HCT116 (cell line): ENCODE measurements at regions not wholly inside any gene's neighbourhood (a gene's known extent, or its start where the extent isn't known, plus 50 kb on each side); places are given as distances from the start of the nearest gene placed in this dataset.

Source experiments
- CBX3 ChIP-seq: IDR thresholded peaks from 2 replicates; pipeline ENCODE4 v1.6.1; 2012; ENCODE audit warnings: low read depth
- EZH2 ChIP-seq: fragments of 200-600 bp; sonication (generic); IDR thresholded peaks from 2 replicates; pipeline ENCODE4 v1.6.1; 2017; ENCODE audit warnings: antibody characterized with exemption, mixed run types
- EZH2phosphoT487 ChIP-seq: fragments of 200-600 bp; IDR thresholded peaks from 2 replicates; pipeline ENCODE4 v1.6.1; 2018; ENCODE audit warnings: antibody characterized with exemption, borderline replicate concordance
- POLR2A ChIP-seq: IDR thresholded peaks from 2 replicates; pipeline ENCODE4 v1.7.0; 2011; ENCODE audit warnings: borderline replicate concordance; ENCODE audit not compliant: insufficient read depth, insufficient read length; ENCODE audit errors: extremely low read depth
- POLR2AphosphoS5 ChIP-seq: IDR thresholded peaks from 2 replicates; pipeline ENCODE4 v1.6.1; 2011; ENCODE audit warnings: mild to moderate bottlenecking, low read depth, low read length, moderate library complexity
- RAD21 ChIP-seq: IDR thresholded peaks from 2 replicates; pipeline ENCODE4 v1.6.1; 2012; ENCODE audit warnings: low read depth, mild to moderate bottlenecking
- ZNF274 ChIP-seq: fragments of 200-500 bp; sonication (Bioruptor generic); IDR thresholded peaks from 2 replicates; pipeline ENCODE4 v1.6.1; 2014; ENCODE audit warnings: mild to moderate bottlenecking, low read depth, low read length, inconsistent platforms
- TF ChIP-seq, protein P1 (sequence below): IDR thresholded peaks from 2 replicates; pipeline ENCODE4 v1.6.1; 2012
- TF ChIP-seq, protein P2 (sequence below), 3 experiments: fragments of 200-600 bp in 1 of 3; sonication (generic) in 1 of 3; IDR thresholded peaks in 2 of 3; conservative IDR thresholded peaks in 1 of 3; 2 replicates each; pipeline ENCODE4 v1.5.1; 2012 to 2017; ENCODE audit warnings: low read depth in 2 of 3, low read length in 2 of 3, antibody characterized with exemption in 1 of 3, borderline replicate concordance in 1 of 3, control low read depth in 1 of 3, mild to moderate bottlenecking in 1 of 3, mixed read lengths in 1 of 3, mixed run types in 1 of 3, moderate library complexity in 1 of 3; ENCODE audit not compliant: insufficient read depth in 1 of 3
- TF ChIP-seq, protein P3 (sequence below): IDR thresholded peaks from 2 replicates; pipeline ENCODE4 v1.6.1; 2011; ENCODE audit warnings: mild to moderate bottlenecking, low read length, moderate library complexity; ENCODE audit not compliant: insufficient replicate concordance; ENCODE audit errors: extremely low read depth

DNA sequence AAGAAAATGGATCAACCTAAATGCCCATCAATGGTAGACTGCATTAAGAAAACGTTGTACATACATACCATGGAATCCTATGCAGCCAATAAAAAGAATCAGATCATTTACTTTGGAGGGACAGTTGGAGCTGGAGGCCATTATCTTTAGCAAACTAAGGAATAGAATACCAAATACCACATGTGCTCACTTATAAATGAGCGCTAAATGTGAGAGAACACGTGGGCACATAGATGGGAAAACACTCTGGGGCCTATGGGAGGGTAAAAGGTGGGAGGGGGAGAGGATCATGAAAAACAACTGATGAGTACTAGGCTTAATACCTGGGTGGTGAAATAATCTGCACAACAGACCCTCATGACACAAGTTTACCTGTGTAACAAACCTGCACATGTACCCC is 1729.9 kb upstream of the PCDH10 start:
- TF ChIP-seq RAD21, result no peak
- TF ChIP-seq, protein P1, sequence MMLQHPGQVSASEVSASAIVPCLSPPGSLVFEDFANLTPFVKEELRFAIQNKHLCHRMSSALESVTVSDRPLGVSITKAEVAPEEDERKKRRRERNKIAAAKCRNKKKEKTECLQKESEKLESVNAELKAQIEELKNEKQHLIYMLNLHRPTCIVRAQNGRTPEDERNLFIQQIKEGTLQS, result no peak
- TF ChIP-seq, protein P2, sequence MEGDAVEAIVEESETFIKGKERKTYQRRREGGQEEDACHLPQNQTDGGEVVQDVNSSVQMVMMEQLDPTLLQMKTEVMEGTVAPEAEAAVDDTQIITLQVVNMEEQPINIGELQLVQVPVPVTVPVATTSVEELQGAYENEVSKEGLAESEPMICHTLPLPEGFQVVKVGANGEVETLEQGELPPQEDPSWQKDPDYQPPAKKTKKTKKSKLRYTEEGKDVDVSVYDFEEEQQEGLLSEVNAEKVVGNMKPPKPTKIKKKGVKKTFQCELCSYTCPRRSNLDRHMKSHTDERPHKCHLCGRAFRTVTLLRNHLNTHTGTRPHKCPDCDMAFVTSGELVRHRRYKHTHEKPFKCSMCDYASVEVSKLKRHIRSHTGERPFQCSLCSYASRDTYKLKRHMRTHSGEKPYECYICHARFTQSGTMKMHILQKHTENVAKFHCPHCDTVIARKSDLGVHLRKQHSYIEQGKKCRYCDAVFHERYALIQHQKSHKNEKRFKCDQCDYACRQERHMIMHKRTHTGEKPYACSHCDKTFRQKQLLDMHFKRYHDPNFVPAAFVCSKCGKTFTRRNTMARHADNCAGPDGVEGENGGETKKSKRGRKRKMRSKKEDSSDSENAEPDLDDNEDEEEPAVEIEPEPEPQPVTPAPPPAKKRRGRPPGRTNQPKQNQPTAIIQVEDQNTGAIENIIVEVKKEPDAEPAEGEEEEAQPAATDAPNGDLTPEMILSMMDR (IDR thresholded peaks at IDR 0.05 in 2 of 3, conservative IDR thresholded peaks at IDR 0.05 in 1 of 3; ENCODE audit: borderline replicate concordance in 1 of 3, insufficient read depth in 1 of 3, low read depth in 2 of 3, low read length in 2 of 3), result no peak
- TF ChIP-seq POLR2A, result no peak
- TF ChIP-seq, protein P3, sequence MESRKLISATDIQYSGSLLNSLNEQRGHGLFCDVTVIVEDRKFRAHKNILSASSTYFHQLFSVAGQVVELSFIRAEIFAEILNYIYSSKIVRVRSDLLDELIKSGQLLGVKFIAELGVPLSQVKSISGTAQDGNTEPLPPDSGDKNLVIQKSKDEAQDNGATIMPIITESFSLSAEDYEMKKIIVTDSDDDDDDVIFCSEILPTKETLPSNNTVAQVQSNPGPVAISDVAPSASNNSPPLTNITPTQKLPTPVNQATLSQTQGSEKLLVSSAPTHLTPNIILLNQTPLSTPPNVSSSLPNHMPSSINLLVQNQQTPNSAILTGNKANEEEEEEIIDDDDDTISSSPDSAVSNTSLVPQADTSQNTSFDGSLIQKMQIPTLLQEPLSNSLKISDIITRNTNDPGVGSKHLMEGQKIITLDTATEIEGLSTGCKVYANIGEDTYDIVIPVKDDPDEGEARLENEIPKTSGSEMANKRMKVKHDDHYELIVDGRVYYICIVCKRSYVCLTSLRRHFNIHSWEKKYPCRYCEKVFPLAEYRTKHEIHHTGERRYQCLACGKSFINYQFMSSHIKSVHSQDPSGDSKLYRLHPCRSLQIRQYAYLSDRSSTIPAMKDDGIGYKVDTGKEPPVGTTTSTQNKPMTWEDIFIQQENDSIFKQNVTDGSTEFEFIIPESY, result no peak
- no peak for TF ChIP-seq EZH2
- no peak for TF ChIP-seq EZH2phosphoT487
- no peak for TF ChIP-seq CBX3
- TF ChIP-seq ZNF274, result no peak
- TF ChIP-seq POLR2AphosphoS5, result no peak
